ENCODE measurements at regions not wholly inside any gene's neighbourhood (a gene's known extent, or its start where the extent isn't known, plus 50 kb on each side); places are given as distances from the start of the nearest gene placed in this dataset.

- no peak for TF ChIP-seq POLR2A (IDR thresholded peaks at IDR 0.05; ENCODE audit: low read depth, low read length)
- TF ChIP-seq POLR2AphosphoS5 (IDR thresholded peaks at IDR 0.05; ENCODE audit: low read depth, low read length), result no peak
- no peak for TF ChIP-seq TAF1 (IDR thresholded peaks at IDR 0.05; ENCODE audit: low read depth, low read length)
- no peak for TF ChIP-seq SPI1 (IDR thresholded peaks at IDR 0.05; ENCODE audit: low read depth, low read length)
These were observed 126.4 kb upstream of the BTBD3 start for GRCh38 chr20:11791316-11791715.
